T-helper 2 cell treated with Interferon-gamma antibody and Interleukin-4, amounts not matched to agents 5 μg/mL and 100 μg/mL, for 36 hours (primary cell): ENCODE measurements at regions not wholly inside any gene's neighbourhood (a gene's known extent, or its start where the extent isn't known, plus 50 kb on each side); places are given as distances from the start of the nearest gene placed in this dataset.
"Not testable (repeated sequence)": the region's sequence is repeated elsewhere in the genome, so short reads cannot be mapped to it uniquely, and the experiment has no call there.

ENCODE experiments used
- DNase-seq: peaks from one replicate; pipeline ENCODE4 v3.0.0; 2021; ENCODE audit warnings: low spot score
- H3K27ac Mint-ChIP-seq: one replicate; pipeline ENCODE4 v1.8.0; 2021; ENCODE audit warnings: mild to moderate bottlenecking, mixed read lengths
- H3K27me3 Mint-ChIP-seq: one replicate; pipeline ENCODE4 v1.8.0; 2021; ENCODE audit warnings: low read depth, mixed read lengths
- H3K36me3 Mint-ChIP-seq: one replicate; pipeline ENCODE4 v1.8.0; 2021; ENCODE audit warnings: low read depth, mixed read lengths
- H3K4me1 Mint-ChIP-seq: one replicate; pipeline ENCODE4 v1.8.0; 2021; ENCODE audit warnings: low read depth, mixed read lengths
- H3K4me3 Mint-ChIP-seq: one replicate; pipeline ENCODE4 v1.8.0; 2022; ENCODE audit warnings: mild to moderate bottlenecking, moderate library complexity, mixed read lengths
- H3K9me3 Mint-ChIP-seq: one replicate; pipeline ENCODE4 v1.8.0; 2021; ENCODE audit warnings: mixed read lengths

- H3K4me1 Mint-ChIP-seq: peaks cover 4% of the 10 kb centered on the region
- no peak overlapping the region for H3K27ac Mint-ChIP-seq
- no peaks in the 10 kb centered on the region for H3K36me3 Mint-ChIP-seq
- no peak for DNase-seq
- H3K27me3 Mint-ChIP-seq: peaks cover 2% of the 10 kb centered on the region
- no peak overlapping the region for H3K4me3 Mint-ChIP-seq
- no peaks in the 10 kb centered on the region for H3K9me3 Mint-ChIP-seq
These were observed 183.0 kb upstream of the PHACTR1 start for GRCh38 chr6:12533586-12533985.

- H3K4me3 Mint-ChIP-seq: no peak overlapping the region
- H3K4me1 Mint-ChIP-seq: peaks cover 4% of the 10 kb centered on the region
- no peak for DNase-seq
- H3K9me3 Mint-ChIP-seq: no peaks in the 10 kb centered on the region
- peaks cover 2% of the 10 kb centered on the region for H3K27me3 Mint-ChIP-seq
- no peaks in the 10 kb centered on the region for H3K36me3 Mint-ChIP-seq
- no peak overlapping the region for H3K27ac Mint-ChIP-seq
These were observed 182.3 kb upstream of the PHACTR1 start for GRCh38 chr6:12534069-12534853.

DNA sequence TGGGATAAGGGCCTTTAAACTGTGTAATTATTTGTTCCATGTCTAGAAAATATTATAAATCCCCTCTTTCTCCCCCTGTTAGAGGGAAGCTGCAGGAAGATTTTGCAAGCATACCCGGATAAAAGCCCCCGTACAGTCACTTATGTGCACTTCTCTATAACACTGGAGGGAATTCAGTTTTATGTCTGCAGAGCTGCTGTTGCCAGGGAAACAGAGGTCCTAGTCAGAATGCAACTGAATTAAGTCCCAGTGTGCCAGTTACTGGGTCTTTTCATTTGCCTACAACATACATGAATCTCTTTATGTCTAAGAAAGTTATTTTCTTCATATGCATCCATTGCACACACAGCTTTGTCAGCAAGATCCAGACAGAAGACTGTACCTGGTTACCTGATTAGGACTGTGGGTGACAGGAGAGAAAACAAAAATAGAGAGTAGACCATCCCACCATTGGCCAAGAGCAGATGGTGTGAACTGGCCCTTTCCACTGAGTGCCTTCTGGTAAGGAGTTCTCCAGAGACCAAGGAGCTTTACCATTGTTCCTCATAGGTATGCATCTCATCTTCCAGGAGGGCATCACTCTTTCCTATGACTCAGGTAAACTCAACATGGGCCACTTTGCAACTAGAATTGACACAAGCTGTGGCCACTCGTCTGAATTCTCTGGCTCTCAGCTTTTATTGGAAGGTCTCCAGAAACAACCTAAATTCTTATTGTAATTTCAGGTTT lies 180.8 kb upstream of the PHACTR1 start:
- peaks cover 4% of the 10 kb centered on the region for H3K9me3 Mint-ChIP-seq
- no peak overlapping the region for H3K27ac Mint-ChIP-seq
- no peak overlapping the region for H3K4me3 Mint-ChIP-seq

DNA sequence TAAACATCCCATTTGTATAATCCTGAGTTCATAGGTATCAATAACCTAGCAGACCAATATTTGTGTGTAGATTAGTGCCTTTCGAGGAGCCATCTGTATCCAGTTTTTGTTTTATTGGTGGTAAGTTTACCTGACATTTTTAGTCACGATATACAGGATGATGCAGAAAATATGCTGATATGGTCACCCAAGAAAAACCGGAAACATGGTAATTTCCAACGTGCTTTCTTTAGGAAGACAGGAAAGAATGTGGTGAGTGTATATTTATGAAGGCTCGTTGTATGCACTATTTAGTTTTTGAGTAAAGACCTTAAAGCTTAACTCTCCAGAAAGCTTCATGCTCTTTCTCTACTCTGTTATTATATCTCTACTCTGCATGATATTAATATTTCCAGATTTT lies 180.2 kb upstream of the PHACTR1 start:
- Mint-ChIP-seq H3K36me3 (no peaks in the 10 kb centered on the region), H3K4me3 (no peak overlapping the region), H3K27me3 (peaks cover 4% of the 10 kb centered on the region), H3K9me3 (peaks cover 4% of the 10 kb centered on the region), H3K4me1 (no peaks in the 10 kb centered on the region), H3K27ac (no peak overlapping the region)
- no peak for DNase-seq

More for the DNA sequence above, 180.8 kb upstream of the PHACTR1 start:
- no peaks in the 10 kb centered on the region for H3K4me1 Mint-ChIP-seq
- DNase-seq: no peak
- H3K27me3 Mint-ChIP-seq: peaks cover 6% of the 10 kb centered on the region
- no peaks in the 10 kb centered on the region for H3K36me3 Mint-ChIP-seq

GRCh38 chr6:12537389-12537788 lies 179.2 kb upstream of the PHACTR1 start:
- no peak overlapping the region for H3K4me3 Mint-ChIP-seq
- H3K9me3 Mint-ChIP-seq: peaks cover 6% of the 10 kb centered on the region
- peaks cover 4% of the 10 kb centered on the region for H3K27me3 Mint-ChIP-seq
- no peaks in the 10 kb centered on the region for H3K4me1 Mint-ChIP-seq
- no peak overlapping the region for H3K27ac Mint-ChIP-seq
- DNase-seq: no peak
- no peaks in the 10 kb centered on the region for H3K36me3 Mint-ChIP-seq

GRCh38 chr6:12538881-12539357 lies 177.6 kb upstream of the PHACTR1 start:
- Mint-ChIP-seq H3K9me3 (peaks cover 9% of the 10 kb centered on the region), H3K4me3 (no peak overlapping the region), H3K4me1 (no peaks in the 10 kb centered on the region), H3K27me3 (peaks cover 4% of the 10 kb centered on the region), H3K36me3 (no peaks in the 10 kb centered on the region), H3K27ac (no peak overlapping the region)
- no peak for DNase-seq

DNA sequence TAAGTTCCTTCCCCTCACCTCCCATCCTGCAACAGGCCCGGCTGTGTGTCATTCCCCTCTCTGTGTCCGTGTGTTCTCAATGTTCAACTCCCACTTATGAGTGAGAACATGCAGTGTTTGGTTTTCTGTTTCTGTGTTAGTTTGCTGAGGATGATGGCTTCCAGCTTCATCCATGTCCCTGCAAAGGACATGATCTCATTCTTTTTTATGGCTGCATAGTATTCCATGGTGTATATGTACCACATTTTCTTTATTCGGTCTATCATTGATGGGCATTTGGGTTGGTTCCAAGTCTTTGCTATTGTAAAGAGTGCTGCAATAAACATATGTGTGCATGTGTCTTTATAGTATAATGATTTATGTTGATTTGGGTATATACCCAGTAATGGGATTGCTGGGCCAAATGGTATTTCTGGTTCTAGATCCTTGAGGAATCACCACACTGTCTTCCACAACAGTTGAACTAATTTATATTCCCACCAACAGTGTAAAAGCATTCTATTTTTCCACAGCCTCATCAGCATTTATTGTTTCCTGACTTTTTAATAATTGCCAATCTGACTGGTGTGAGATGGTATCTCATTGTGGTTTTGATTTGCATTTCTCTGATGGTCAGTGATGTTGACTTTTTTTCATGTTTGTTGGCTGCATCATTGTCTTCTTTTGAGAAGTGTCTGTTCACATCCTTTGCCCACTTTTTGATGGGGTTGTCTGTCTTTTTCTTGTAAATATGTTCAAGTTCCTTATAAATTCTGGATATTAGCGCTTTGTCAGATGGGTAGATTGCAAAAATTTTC lies 174.1 kb upstream of the PHACTR1 start:
- not testable (repeated sequence) for H3K27ac Mint-ChIP-seq, H3K4me1 Mint-ChIP-seq, H3K27me3 Mint-ChIP-seq, DNase-seq, H3K36me3 Mint-ChIP-seq, H3K9me3 Mint-ChIP-seq, H3K4me3 Mint-ChIP-seq

GRCh38 chr6:12543953-12544352 lies 172.6 kb upstream of the PHACTR1 start:
- no peaks in the 10 kb centered on the region for H3K36me3 Mint-ChIP-seq
- H3K4me3 Mint-ChIP-seq: no peak overlapping the region
- H3K9me3 Mint-ChIP-seq: peaks cover 10% of the 10 kb centered on the region
- no peaks in the 10 kb centered on the region for H3K4me1 Mint-ChIP-seq
- peaks cover 4% of the 10 kb centered on the region for H3K27me3 Mint-ChIP-seq
- DNase-seq: no peak
- H3K27ac Mint-ChIP-seq: no peak overlapping the region

- Mint-ChIP-seq H3K9me3 (peaks cover 8% of the 10 kb centered on the region), H3K4me3 (no peak overlapping the region), H3K27me3 (peaks cover 2% of the 10 kb centered on the region), H3K36me3 (no peaks in the 10 kb centered on the region), H3K4me1 (no peaks in the 10 kb centered on the region), H3K27ac (no peak overlapping the region)
- DNase-seq: no peak
These were observed 171.6 kb upstream of the PHACTR1 start for GRCh38 chr6:12544821-12545565.

DNA sequence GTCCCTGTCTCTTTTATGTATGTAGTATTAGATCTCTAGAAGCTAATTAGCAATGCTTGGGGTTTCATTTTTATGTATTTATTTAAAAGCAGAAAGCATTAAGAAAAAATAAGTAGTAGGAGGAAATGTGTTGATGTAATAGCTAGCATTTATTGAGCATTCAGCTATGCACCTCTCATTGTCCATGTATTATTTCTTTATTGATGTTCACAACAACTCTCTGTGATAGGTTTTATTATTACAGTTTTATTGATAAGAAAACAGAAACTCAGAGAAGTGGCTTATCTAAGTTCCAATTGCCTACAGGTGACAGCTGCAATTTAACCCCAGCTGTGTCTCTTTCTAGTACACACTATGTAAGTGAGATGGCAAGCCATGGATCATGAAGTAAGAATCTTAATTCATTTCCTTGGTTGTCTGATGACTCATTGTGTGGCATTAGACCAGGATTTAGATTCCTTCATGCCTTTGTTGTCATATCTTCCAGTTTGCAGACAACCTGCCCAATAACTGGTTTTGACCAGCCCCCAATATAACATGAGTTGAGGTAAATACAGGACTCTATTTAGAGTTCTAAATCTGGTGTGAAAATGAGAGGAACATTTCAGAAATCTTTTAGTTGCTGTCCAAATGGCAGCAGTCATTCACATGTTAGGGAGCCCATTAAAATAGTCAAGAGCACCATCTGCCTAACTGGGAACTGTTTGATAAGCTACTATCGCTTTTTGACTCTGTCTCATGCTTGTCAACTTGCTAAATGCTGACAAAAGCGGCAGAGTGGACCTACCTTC lies 170.8 kb upstream of the PHACTR1 start:
- H3K27ac Mint-ChIP-seq: no peak overlapping the region
- no peaks in the 10 kb centered on the region for H3K27me3 Mint-ChIP-seq
- H3K9me3 Mint-ChIP-seq: peaks cover 6% of the 10 kb centered on the region
- no peaks in the 10 kb centered on the region for H3K4me1 Mint-ChIP-seq
- H3K36me3 Mint-ChIP-seq: no peaks in the 10 kb centered on the region
- no peak for DNase-seq
- no peak overlapping the region for H3K4me3 Mint-ChIP-seq

DNA sequence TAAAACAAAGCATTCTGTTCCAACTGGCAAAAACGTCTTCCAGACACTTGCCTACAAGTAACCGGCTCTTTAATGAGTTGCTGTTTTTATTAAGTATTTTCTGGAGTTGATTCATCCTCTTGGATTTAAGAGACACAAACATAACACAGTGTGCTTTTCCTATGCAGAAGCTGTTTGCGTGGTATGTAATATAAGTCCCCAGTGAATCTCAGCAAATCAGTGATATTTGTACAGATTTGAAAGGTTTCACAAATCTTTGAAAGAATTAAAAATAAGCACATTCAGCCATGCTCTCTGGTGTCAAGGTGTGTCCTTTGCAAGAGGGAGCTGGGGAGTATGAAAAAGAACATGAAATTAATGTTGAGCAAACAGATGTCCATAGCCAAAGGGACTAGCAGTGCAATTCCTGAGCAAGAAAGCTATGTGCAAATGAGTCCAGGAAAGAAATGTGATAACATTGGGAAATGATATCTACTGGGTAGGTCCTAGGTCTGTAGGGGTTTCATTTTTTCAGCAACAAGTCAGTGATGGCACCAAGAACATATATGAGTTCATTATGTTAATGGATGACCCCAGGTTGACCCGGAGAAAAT lies 170.1 kb upstream of the PHACTR1 start:
- Mint-ChIP-seq H3K27ac (no peak overlapping the region), H3K9me3 (peaks cover 6% of the 10 kb centered on the region), H3K4me3 (no peak overlapping the region), H3K4me1 (no peaks in the 10 kb centered on the region), H3K27me3 (no peaks in the 10 kb centered on the region), H3K36me3 (no peaks in the 10 kb centered on the region)
- no peak for DNase-seq

DNA sequence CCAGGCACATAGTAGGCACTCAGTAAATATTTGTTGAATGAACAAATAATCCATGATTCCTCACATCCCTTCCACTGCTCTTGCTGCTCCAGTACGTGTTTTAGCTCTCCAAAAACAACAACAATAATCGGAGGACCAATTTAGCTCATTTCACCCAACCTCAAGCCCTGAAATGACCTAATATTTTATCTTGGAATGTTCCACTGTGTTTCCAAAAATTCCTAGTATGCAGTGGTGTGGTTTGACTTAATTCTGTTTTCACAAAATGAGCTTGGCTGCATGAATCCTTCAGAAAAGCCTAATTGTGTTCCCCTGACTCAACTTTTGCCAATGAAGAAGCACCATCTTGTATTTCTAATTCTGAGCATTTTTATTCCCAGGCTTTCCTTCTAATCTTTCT lies 168.0 kb upstream of the PHACTR1 start:
- H3K27me3 Mint-ChIP-seq: no peaks in the 10 kb centered on the region
- H3K9me3 Mint-ChIP-seq: peaks cover 3% of the 10 kb centered on the region
- no peak for DNase-seq
- H3K27ac Mint-ChIP-seq: no peak overlapping the region
- no peak overlapping the region for H3K4me3 Mint-ChIP-seq
- H3K36me3 Mint-ChIP-seq: no peaks in the 10 kb centered on the region
- H3K4me1 Mint-ChIP-seq: no peaks in the 10 kb centered on the region

GRCh38 chr6:12549445-12549844 lies 167.1 kb upstream of the PHACTR1 start:
- not testable (repeated sequence) for H3K27ac Mint-ChIP-seq, DNase-seq, H3K4me1 Mint-ChIP-seq, H3K9me3 Mint-ChIP-seq, H3K4me3 Mint-ChIP-seq, H3K36me3 Mint-ChIP-seq, H3K27me3 Mint-ChIP-seq
